ENCODE measurements at regions not wholly inside any gene's neighbourhood (a gene's known extent, or its start where the extent isn't known, plus 50 kb on each side); places are given as distances from the start of the nearest gene placed in this dataset.

- DNase-seq (ENCODE audit: low spot score) = no peak
These were observed 970.7 kb downstream of the KCNMA1 start for GRCh38 chr10:76666891-76667290.

DNA sequence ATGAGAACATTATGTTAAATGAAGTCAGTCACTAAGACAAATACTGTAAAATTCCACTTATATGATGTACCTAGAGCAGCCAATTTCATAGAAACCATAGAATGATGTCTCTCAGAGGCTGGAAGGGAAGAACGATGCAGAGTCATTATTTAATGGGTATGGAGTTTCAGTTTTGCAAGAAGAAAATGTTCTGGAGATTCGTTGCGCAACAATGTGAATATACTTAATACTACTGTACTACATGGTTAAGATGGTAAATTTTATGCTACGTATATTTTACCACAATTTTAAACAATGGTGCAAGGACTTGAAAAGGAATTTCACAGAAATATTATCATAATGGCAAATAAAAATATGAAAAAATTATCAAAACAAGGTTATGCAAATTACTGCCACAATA is 972.6 kb downstream of the KCNMA1 start:
- no peak for DNase-seq (ENCODE audit: low spot score)

- DNase-seq (ENCODE audit: low spot score) = no peak
These were observed 980.1 kb downstream of the KCNMA1 start for GRCh38 chr10:76657337-76658012.

GRCh38 chr10:76651154-76651553 is 986.5 kb downstream of the KCNMA1 start:
- DNase-seq (ENCODE audit: low spot score) = no peak

DNA sequence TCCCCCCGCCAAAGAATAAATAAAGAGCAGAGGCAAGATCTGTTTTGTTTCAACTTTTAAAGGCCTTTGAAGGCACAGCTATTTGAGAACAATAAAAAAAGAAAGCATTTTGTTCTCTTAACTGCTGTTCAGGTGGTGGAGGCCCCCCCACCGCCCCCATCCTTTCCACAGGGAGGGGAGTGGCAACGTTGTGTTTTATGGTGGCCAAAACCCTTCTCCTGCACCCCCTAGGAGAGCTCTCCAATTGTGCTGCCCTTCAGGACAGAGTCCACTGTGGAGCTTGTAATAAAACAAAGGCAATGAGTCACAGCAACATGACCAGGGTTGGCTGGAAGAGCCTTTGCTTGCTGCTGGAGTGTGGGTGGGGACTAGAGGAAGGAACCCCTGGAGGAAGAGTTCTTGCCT is 987.9 kb downstream of the KCNMA1 start:
- DNase-seq (ENCODE audit: low spot score) = no peak

GRCh38 chr10:76649254-76649653 is 988.4 kb downstream of the KCNMA1 start:
- no peak for DNase-seq (ENCODE audit: low spot score)

- DNase-seq (ENCODE audit: low spot score) = no peak
These were observed 990.3 kb downstream of the KCNMA1 start for GRCh38 chr10:76647301-76647700.

DNA sequence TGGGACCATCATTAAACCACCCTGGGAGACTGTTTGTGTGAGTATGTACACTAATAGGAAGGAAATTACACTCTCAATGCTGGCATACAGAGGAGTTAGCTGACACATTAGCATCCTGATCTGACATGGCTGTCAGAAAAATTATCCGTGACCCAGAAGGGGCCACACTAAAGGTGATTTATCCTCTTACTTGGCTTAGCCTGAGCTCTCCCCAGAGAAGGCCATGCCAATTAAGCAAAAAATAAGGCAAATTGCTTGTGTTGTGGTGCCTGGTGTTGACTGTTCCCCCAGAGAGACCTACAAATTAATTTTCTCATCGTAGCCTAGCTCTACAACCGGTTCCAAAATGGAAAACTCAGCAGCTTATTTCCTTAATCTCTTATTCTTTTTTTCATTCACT is 992.3 kb downstream of the KCNMA1 start:
- no peak for DNase-seq (ENCODE audit: low spot score)

DNA sequence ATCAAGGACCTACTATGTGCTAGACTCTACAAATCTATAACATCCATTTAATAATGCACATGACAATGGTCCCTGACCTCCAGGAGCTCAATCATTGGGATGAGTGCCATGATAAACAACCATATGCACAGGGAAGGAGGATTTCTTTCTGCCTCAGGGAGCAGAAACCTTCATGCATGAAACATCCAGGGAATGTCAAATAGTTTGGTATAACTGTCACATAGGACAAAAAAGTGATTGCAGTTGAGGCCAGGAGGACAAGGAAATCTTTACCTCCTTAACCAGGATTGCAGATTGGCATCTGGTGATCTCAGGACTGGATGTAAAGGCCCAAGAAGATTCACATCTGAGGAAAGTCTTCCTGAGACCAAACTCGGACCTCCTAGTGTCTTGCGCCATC is 993.1 kb downstream of the KCNMA1 start:
- DNase-seq (ENCODE audit: low spot score) = no peak

DNA sequence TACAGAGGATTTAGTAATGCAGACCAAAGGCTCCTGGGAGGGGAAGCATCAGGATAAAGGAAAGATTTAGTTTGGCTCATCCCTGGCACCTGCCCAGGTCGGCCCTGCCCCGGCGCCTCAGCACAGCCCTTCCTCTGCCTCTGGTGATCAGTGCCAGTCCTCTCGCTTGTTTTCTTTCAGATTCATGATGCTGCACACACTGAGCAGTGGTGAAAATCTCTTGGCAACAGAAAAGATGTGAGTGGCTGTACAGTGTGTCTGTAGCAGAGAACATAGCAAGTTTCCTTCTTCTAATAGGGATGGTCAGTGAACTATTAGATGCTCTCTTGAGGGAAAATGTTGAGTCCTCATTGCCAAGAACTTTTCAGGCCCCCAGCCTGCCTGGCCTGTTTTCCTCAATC is 994.1 kb downstream of the KCNMA1 start:
- DNase-seq (ENCODE audit: low spot score) = no peak

DNA sequence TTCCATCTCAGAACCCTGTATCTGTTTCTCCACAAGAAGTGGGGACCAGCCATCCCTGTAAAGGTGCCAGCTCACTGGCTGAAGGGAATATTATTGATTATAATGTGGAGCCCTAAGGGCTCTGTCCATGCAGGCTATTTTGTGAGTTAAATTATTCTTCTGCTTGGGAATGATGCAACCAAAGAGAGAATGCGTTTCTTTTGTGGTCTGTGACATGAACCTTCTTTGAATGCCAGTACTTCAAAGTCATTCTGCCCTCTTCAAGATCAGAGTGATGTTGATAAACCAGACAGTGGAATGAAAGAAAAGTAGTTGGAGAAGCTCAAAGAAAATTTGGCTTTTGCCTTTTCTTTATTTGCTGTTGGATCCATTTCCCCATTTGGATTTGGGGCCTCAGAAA is 995.2 kb downstream of the KCNMA1 start:
- no peak for DNase-seq (ENCODE audit: low spot score)

- no peak for DNase-seq (ENCODE audit: low spot score)
These were observed 996.4 kb downstream of the KCNMA1 start for GRCh38 chr10:76641215-76641614.

DNA sequence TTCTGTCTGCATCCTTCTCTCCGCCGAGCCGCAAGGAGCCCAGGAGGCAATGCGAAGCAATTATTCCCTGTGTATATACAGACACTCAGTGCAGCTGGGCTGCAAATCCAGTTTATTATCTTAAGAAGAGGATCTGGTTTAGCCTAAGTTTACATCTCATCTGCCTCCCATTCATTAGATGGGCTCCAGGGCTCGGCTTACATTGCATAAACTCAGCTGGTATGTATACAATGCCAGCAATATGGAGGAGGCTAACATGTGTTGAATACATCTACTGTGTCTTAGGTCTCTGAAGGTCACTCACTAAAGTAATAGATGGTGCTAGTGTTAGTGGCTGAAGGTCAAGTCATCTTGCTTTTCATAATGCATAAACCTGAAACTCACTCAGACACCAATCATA is 996.8 kb downstream of the KCNMA1 start:
- DNase-seq (ENCODE audit: low spot score) = no peak

GRCh38 chr10:76632767-76633051 is 1004.9 kb downstream of the KCNMA1 start:
- DNase-seq (ENCODE audit: low spot score) = no peak

DNA sequence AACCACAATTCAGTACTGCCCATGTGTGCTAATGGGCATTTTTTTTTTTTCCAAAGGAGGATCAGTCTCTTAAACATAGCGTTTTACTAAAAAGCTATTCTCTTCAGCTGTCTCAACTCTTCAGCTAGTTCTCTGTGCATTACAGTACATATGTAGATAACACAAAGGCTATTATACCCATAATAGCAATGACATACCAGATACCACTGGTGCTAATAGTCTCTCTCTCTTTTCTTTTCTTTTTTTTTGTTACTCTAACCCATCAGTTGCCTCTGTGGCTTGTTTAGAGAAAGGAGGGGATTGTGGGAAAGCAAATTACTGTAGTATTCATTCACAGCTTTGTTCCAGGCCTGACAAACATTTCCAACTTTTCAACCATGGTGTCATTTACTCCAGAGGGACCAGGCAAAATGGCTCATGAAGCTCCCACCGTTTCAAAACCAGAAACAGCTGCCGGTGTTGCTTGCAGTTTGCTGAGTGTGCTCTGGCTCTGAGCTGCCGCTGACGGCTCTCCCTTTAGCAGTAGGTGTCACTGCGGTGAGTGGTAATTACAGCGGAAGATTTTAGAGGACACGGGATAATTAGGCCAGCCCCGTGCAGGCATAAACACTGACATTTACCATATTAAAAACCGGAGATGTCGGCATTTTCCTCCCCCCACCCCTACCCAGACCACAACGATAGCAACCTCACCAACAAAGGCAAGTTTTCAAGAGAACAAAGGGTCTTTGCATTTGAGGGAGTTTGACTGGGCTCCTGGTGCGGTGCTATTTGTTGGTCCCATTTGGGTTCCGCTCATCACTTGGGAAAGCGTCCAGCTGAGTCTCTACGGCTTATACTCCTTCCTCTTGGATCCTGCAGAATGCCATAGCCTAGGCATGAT is 1005.5 kb downstream of the KCNMA1 start:
- no peak for DNase-seq (ENCODE audit: low spot score)

DNA sequence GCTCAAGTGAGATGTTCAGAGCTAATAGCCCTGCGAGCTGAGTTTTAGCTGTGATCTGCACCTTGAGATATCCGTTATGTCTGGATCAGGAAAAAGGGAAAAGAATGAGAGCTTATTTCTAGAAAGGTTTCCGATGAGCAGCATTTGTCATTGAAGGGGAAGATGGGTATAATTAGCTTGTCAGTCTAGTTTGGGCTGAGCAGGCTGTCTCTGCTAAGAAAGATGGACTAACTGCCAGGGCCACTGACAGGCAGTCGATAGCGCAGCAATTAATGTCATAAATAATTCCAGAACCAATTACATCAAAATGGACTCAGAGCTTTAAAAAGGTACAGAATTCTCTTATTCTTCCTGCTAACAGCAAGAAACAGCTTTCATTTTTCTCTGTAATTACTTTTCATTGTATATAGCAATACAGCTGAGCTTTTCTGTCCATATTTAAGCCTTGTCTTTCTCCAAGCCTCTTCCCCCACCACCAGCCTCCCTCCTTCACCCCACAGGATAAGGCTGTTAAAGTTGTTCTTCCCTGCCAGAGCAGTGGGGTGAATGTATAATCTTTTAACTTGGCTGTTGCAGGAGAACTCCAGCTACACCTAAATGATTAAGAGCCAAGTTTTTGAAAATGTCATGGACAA is 1006.5 kb downstream of the KCNMA1 start:
- DNase-seq (ENCODE audit: low spot score) = no peak

GRCh38 chr10:76628801-76629200 is 1008.8 kb downstream of the KCNMA1 start:
- DNase-seq (ENCODE audit: low spot score) = no peak

DNA sequence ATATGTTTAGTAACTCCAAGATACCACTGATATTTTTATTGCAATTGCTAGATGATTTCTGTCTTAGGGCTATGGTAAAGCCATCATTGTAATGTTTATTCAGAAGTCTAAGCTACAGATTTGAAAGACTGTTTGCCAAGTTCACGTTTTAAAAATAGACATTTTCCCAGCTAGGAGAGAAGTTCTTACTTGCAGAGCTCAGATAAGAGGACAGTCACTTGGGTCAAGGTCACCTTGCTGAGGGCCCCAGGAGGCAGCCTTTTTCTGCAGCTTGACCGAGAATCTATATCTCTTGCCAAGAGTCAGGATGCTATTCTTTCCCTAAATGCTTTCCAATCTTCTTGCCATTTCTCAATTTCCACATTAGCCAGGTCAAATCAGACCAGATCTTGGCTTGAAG is 1011.2 kb downstream of the KCNMA1 start:
- no peak for DNase-seq (ENCODE audit: low spot score)

- DNase-seq (ENCODE audit: low spot score) = no peak
These were observed 1013.1 kb downstream of the KCNMA1 start for GRCh38 chr10:76624470-76624869.

- no peak for DNase-seq (ENCODE audit: low spot score)
These were observed 1015.6 kb downstream of the KCNMA1 start for GRCh38 chr10:76621886-76622620.

DNA sequence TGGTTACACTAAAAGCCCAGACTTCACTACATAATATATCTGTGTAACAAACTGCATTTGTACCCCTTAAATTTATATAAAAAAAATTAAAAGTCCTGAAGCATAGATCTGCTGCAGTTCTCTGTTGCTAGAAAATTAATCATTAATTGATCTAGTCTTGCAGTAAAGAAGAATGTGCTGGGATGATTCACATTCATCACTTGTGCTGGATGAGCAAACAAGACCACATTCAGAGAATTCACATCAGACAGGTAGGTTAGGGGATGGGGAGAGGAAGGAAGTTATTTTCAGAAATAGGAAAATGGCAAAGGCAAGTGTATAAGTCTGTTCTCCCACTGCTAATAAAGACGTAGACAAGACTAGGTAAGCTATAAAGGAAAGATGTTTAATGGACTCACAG is 1019.0 kb downstream of the KCNMA1 start:
- no peak for DNase-seq (ENCODE audit: low spot score)

- no peak for DNase-seq (ENCODE audit: low spot score)
These were observed 1019.4 kb downstream of the KCNMA1 start for GRCh38 chr10:76618171-76618570.
